Kidney epithelial cell (primary cell): ENCODE measurements at regions not wholly inside any gene's neighbourhood (a gene's known extent, or its start where the extent isn't known, plus 50 kb on each side); places are given as distances from the start of the nearest gene placed in this dataset.
"Not testable (repeated sequence)": the region's sequence is repeated elsewhere in the genome, so short reads cannot be mapped to it uniquely, and the experiment has no call there.

Experiments used
- DNase-seq: peaks from one replicate; pipeline ENCODE4 v3.0.0-alpha.2; 2010; ENCODE audit warnings: low read depth
- H3K27me3 ChIP-seq: 2 replicates; pipeline ENCODE4 v1.6.0; 2011; ENCODE audit warnings: low read length; ENCODE audit not compliant: control insufficient read depth, insufficient read depth
- H3K36me3 ChIP-seq: 2 replicates; pipeline ENCODE4 v1.5.1; 2011; ENCODE audit warnings: low read length; ENCODE audit not compliant: control insufficient read depth, insufficient read depth
- H3K4me3 ChIP-seq: 2 replicates; pipeline ENCODE4 v1.5.1; 2011; ENCODE audit warnings: low read depth, mild to moderate bottlenecking, control low read depth, low read length
- TF ChIP-seq, protein P1 (sequence below): IDR thresholded peaks from 2 replicates; pipeline ENCODE4 v1.5.1; 2011; ENCODE audit warnings: mild to moderate bottlenecking, moderate library complexity, low read length, control low read depth, inconsistent platforms; ENCODE audit not compliant: insufficient read depth, poor library complexity, severe bottlenecking

DNA sequence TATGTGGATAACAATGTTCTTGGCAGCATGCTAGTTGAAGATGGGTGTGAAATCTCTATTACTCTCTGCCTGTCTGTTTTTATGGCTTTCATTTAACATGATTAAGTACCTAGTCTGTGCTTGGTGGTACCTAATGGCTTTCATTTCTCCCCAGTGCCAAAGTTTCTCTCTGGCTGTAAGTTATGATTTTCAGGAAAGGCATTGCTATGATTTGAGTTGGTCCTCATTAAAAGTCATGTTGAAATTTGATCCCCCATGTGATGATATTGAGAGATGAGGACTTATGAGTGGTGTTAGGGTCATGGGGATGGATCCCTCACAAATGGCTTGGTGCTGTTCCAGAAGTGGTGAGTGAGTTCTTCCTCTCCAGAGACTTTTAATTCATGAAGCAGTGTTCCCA lies 162.4 kb upstream of the IL15 start:
- H3K27me3 ChIP-seq: no peaks in the 10 kb centered on the region
- DNase-seq: no peak
- TF ChIP-seq, protein P1, sequence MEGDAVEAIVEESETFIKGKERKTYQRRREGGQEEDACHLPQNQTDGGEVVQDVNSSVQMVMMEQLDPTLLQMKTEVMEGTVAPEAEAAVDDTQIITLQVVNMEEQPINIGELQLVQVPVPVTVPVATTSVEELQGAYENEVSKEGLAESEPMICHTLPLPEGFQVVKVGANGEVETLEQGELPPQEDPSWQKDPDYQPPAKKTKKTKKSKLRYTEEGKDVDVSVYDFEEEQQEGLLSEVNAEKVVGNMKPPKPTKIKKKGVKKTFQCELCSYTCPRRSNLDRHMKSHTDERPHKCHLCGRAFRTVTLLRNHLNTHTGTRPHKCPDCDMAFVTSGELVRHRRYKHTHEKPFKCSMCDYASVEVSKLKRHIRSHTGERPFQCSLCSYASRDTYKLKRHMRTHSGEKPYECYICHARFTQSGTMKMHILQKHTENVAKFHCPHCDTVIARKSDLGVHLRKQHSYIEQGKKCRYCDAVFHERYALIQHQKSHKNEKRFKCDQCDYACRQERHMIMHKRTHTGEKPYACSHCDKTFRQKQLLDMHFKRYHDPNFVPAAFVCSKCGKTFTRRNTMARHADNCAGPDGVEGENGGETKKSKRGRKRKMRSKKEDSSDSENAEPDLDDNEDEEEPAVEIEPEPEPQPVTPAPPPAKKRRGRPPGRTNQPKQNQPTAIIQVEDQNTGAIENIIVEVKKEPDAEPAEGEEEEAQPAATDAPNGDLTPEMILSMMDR: no peak
- H3K4me3 ChIP-seq: no peak overlapping the region
- no peaks in the 10 kb centered on the region for H3K36me3 ChIP-seq

DNA sequence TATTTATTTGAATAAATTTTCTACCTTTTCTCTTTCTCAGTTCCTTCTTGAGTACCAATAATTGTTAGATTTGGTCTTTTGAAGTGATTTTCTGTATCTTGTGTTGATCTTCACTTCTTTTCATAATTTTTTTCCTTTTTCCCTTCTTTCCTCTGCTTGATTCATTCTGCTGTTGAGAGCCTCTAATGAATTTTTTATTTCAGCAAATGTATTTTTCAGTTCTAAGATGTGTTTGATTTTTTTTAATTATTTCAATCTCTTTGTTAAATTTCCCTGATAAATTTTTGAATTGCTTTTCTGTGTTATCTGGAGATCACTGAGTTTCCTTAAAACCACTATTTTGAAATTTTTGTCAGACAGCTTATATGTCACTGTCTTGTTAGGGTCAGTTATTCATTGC lies 155.4 kb upstream of the IL15 start:
- TF ChIP-seq, protein P1: no peak
- Histone ChIP-seq H3K36me3 (no peaks in the 10 kb centered on the region), H3K27me3 (no peaks in the 10 kb centered on the region), H3K4me3 (no peak overlapping the region)
- DNase-seq: no peak

DNA sequence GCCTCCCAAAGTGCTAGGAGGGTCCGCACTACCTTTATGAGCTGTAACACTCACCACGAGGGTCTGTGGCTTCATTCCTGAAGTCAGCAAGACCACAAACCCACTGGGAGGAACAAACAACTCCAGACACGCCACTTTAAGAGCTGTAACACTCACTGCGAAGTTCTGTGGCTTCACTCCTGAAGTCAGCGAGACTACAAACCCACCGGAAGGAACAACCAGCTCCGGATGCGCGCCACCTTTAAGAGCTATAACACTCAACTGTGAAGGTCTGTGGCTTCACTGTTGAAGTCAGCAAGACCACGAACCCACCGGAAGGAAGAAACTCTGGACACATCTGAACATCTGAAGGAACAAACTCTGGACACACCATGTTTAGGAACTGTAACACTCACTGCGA lies 152.1 kb upstream of the IL15 start:
- H3K4me3 ChIP-seq, DNase-seq, H3K36me3 ChIP-seq, H3K27me3 ChIP-seq: not testable (repeated sequence)

DNA sequence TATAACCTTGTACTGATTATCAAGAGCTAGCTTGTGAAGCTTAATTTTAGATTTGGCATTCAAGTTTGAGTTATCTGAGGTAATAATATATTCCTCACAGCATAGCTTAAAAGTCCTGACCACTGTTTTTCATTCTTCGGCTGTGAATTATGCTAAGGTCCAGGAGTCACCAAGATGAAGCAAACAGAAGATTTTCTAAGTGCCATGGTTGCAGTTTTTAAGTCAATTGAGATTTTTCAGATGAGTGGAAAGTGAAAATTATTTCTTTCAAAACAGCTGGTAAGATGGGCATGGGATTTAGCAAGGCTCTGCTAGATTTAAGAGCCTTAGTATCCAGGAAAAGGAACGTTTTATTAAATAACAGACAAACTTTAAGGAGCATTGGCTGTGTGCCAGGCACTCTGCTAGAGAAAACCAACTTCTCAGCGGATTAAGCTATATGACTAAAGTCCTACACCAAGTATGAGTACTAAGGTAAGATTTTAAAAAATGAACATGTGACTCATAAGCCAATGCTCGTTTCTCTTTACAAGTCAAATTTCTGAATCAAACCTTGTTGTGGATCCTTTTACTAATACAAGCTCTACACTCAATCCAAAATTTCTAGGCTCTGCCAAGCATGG lies 149.9 kb upstream of the IL15 start:
- DNase-seq: no peak

DNA sequence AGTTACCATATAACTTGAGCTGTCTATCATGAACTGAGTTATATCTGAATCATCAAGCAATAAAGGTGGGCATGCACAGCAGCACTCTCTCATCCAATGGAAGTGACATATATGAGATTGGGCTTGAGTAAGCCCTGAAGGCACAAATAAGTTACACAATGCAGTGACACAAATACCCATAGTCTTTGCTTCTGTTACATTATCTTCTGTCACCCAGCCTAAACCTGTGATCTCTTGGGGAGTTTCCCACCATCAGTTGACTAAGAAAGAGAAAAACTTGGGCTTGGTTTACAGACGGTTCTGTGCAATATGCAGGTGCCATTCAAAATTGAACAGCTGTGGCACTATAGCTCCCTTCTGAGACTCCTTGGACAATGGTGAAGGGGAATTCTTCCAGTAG lies 138.8 kb upstream of the IL15 start:
- DNase-seq: no peak
- no peak overlapping the region for H3K4me3 ChIP-seq
- H3K36me3 ChIP-seq: no peaks in the 10 kb centered on the region
- no peaks in the 10 kb centered on the region for H3K27me3 ChIP-seq
- TF ChIP-seq, protein P1: no peak

More for the DNA sequence above, 149.9 kb upstream of the IL15 start:
- no peak overlapping the region for H3K4me3 ChIP-seq
- TF ChIP-seq, protein P1: no peak
- H3K27me3 ChIP-seq: no peaks in the 10 kb centered on the region
- H3K36me3 ChIP-seq: no peaks in the 10 kb centered on the region

DNA sequence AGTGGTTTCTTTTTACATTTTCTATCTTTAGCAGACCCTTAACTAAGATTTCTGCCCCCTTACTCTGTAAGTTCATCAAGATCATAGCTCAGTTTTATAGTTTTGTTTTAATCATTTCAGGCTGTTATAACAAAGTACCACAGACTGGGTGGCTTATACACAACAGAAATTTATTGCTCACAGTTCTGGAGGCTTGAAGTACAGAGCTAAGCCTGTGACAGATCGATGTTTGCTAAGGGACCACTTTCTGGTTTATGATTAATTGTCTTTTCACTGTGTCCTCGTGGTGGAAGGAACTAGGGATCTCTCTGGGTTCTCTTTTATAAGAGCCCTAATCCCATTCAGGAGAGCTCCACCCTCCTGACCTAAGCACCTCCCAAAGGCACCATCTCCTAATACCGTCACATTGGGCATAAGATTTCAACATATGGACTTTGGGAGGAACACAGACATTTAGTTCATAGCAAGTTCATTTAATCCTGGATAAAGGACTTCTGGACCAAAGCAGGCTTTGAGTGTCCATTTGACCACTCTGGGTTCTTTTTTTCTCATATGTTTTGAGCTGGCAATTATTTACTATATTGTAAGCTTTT lies 137.0 kb upstream of the IL15 start:
- TF ChIP-seq, protein P1: no peak
- Histone ChIP-seq H3K36me3 (no peaks in the 10 kb centered on the region), H3K27me3 (no peaks in the 10 kb centered on the region), H3K4me3 (no peak overlapping the region)
- DNase-seq: no peak
